GM21360 (cell line): ENCODE measurements at regions not wholly inside any gene's neighbourhood (a gene's known extent, or its start where the extent isn't known, plus 50 kb on each side); places are given as distances from the start of the nearest gene placed in this dataset.
"Not testable (repeated sequence)": the region's sequence is repeated elsewhere in the genome, so short reads cannot be mapped to it uniquely, and the experiment has no call there.

Experiments used
- ATAC-seq: cut with Tn5 transposase; IDR thresholded peaks from one replicate; pipeline ENCODE4 v1.9.1; 2021; ENCODE audit warnings: mild to moderate bottlenecking, moderate library complexity; ENCODE audit not compliant: unreplicated experiment

DNA sequence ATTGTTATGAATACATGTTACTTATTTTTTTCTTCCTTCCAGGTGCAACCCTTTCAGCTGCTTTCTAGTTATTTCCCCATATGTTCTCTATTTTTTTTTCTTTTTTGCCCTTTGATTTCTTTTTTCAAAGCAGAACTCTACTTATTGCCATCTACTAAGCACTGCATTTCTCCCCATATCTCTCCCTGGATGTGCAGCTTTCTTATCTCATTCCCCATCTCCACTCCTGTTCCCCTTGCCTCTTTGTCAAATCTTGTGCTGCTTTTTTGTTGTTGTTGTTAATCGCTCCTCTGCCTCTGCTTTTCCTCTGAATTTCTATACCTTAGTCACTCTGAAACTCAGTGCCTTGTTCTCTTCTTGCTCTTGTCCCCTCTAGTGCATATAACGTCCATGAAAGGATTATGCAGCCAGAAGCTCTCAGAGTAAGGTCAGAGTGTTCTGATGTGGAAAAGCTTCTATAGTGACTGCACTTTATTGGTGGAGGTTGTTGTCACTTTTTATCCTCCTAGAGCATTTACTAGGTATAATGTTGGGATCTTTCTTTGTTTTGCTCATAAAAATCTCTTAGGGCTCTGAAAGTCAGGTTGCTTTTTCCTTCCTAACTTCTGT, 51.1 kb upstream of the JADE1 start:
- no peak for ATAC-seq

- ATAC-seq, result no peak
Observed at GRCh38 chr4:128757712-128758111, 51.8 kb upstream of the JADE1 start.

DNA sequence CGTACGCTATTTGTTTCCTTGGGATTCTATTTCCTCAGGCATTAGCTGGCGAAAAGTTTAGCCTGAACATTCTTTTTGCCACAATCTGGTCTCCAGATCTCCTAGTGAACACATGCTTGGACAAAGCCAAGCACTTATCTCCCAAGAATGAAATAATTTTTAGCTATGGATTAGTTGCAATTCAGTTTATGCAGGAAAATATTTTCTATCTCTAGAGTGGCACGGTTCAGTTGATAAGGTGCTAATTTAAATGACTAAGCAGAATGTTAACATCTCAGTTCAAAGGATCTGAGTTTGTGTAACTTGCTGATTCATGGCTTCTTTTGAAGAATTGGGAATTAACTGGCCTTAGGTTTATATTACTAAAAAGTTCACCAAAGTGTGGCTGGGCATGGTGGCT, 58.1 kb upstream of the JADE1 start:
- no peak for ATAC-seq

DNA sequence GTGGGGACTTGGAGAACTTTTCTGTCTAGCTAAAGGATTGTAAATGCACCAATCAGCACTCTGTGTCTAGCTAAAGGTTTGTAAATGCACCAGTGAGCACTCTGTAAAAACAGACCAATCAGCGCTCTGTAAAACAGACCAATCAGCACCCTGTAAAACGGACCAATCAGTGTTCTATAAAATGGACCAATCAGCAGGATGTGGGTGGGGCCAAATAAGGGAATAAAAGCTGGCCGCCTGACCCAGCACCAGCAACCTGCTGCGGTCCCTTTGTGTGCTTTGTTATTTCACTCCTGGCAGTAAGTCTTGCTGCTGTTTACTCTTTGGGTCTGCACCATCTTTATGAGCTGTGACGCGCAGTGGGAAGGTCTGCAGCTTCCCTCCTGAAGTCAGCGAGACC, 67.8 kb upstream of the JADE1 start:
- ATAC-seq, result not testable (repeated sequence)

DNA sequence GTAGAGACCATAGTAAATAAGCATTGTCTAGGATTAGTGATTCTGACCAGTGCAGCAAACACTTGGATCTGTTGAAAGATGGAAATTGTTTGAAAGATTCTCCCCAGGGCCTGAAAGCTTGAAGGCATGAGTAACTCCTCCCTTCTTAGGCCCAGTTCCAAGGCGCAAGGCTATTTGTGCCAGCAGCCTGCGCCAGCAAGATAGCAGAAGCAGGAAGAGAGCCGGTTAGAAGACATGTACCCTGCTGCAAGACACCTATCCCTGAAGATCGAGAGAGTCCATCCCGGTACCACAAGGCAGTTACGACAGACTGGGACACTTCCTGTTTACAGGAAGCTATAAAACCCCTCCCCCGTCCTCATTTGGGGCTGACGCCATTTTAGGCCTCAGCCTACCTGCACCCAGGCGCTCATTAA, 72.4 kb upstream of the JADE1 start:
- ATAC-seq, result no peak

GRCh38 chr4:128735714-128736113, 73.8 kb upstream of the JADE1 start:
- ATAC-seq, result no peak

- ATAC-seq, result no peak
Observed at GRCh38 chr4:128728190-128728589, 81.3 kb upstream of the JADE1 start.

DNA sequence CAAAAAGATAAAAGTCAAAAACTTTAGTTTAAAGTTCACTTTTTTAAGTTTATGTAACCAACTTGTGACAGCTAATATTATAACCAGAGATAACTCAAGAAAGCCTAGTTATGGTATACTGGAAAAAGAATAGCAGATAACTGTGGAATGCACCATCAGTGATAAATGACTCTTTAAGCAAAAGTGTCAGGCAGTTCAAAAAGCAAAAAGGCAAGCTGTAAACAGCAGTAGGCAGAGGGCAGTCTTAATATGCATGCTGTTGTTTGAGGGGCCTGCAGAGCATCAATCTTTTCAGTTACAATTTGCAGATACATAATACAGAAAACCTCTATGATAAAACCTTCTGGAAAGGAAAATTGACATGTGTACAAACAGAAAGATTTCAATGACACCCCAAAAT, 81.8 kb upstream of the JADE1 start:
- ATAC-seq, result no peak

DNA sequence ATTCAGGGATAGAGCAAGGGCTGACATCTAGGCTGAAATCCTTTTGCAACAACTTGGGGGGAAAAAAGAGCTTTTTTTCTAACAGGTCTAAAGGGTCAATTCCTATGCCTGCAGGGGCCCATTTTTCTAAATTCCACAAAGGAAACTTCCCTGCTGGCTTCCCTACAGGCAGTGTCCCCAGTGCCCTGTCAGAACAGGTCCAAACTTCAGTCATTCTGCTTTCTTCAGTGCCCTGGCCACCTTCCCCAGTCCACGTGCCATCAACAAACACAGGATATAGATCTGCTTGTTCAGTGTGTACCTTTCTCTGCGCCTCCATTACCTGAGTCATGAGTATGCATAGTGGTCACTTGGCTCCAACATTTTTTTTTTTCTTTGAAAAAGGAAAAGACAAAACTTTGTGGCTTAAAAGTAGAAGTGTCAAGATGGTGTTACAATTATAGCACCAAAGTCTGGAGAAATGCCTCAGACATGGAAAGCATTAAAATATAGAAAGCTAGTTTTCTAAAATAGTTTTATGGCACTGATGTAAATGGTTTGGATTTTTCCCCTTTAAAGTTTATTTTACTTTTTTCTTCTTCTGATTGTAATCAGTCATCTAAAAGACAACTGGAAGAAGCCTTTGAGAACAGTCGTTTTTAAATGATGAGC, 84.0 kb upstream of the JADE1 start:
- ATAC-seq, result no peak

DNA sequence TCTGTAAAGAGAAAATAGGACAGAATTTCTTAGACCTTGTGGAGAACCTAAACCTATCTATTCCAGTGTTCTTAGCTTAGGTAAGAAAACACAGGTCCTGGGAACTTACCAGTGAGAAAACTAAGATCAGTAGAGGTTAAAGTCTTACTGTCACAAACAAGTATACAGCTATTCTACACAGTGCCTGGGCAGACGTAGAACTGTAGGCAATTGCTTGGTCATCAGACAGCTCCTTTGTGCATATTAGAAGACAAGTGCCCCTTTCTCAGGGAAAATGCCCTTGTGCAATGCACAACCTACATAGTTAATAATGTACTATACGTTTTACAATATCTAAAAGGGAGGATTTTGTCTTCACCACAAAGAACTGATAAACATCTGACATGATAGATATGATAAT, 86.6 kb upstream of the JADE1 start:
- ATAC-seq, result no peak

- ATAC-seq, result no peak
Observed at GRCh38 chr4:128721896-128722295, 87.6 kb upstream of the JADE1 start.

DNA sequence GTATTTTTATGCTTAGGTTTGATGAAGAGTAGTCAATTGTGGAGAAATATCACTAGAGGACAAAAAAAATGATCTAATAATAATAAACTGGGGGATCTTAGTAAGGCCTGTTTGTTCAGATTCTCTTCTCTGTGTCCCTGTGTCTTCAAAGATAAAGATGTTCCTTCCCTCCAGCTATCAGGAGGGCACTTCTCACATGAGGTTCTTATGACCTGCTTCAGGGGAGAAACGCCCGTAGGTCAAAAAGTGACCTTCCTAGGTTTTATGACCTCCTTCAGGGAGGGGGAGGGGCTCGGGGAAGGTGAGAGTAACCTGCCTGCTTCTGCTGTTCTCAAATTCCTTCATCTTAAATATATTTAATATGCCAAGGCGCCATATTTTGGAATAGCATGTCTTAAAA, 89.2 kb upstream of the JADE1 start:
- no peak for ATAC-seq

DNA sequence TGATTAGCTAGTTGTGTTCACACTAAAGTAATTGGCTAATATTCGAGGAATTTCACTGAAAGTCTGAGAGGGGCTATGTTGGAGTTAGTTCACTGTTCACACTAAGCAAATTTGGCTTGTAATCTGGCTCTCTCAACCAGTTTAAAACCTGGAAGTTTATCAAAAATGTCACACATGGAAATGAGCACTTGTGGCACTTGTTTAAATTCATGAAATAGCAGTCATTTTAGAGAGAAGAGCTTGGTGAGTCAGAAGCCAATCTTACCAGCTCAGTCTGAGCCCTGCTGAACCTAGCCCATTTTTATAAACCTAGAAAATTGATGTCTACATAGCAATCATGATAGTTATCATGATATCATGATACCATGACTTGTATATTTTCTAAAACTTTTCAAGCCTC, 90.7 kb upstream of the JADE1 start:
- no peak for ATAC-seq

DNA sequence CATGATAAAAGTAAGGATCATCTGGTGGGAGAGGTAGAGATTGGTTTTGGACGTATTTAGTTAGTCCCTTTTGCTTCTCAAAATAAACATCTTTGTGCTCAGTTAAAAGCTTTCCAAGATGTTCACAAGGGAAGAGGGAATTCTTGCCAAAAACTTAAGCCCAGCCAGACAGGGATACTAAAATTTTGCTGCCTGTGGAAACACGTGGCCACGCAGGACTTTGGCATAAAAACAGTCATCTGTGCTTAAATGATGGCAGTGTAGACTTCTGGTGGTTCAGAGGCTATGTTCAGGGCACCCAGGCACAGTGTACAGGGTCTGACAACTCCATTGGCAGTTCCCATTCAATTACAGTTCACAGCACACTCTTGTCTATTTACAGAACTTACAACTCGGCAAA, 93.2 kb upstream of the JADE1 start:
- no peak for ATAC-seq

DNA sequence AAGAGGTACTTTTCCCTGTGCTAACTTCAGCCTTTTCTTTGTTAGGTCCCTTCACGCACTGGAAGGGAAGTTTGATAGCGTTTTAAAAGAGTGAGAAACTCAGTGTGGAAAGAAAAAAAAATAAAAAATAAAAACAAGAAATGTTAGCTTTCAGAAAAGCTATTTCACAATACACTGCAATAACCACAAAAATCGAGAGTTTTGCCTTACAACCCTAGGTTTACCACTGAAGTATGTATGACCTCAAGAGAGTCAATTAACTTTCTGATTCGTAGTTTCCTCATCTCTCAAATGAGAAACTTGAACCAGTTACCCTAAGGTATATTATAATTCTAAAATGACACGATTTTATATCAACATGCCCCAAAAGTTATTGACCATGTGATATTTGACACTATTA, 93.9 kb upstream of the JADE1 start:
- ATAC-seq, result no peak

GRCh38 chr4:128711361-128711760, 98.1 kb upstream of the JADE1 start:
- ATAC-seq, result no peak

DNA sequence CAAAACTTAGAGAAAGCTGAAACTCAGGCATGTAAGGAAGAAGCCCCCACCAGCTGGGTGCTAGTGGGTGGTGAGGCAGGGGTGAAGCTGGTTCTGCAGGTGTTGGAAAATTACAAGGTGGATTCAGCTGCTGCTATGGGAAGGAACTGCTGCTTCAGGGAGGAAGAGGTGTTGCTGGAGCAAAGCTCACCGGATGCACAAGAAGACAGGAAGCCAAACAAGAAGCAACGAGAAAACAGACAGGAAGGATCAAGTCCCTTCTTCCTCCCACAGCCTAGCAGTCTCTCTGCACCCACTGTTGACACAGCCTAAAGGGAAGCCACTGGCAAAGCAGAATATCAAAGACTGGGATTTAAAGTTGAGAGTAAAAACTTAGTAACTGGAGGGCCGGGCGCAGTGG, 100.2 kb upstream of the JADE1 start:
- no peak for ATAC-seq

DNA sequence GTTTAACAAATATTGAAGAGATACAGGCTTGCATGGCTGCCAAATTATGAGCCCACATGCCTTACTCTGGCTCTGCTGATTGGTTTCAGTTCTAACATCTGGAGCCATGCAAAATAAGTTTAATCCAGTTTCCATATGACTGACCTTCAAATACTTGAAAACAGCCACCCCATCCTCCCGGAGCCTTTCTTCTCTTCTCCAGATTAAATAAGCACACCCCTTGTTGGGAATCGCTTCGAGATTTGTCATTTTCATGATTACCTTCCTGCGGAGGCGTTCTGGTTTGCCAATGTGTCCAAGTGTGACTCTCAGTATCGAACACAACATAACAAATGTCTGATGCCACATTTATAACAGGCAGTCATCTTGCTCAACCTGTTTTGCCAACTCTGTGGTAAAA, 101.6 kb upstream of the JADE1 start:
- ATAC-seq, result no peak

GRCh38 chr4:128703948-128704347, 105.6 kb upstream of the JADE1 start:
- ATAC-seq, result no peak

DNA sequence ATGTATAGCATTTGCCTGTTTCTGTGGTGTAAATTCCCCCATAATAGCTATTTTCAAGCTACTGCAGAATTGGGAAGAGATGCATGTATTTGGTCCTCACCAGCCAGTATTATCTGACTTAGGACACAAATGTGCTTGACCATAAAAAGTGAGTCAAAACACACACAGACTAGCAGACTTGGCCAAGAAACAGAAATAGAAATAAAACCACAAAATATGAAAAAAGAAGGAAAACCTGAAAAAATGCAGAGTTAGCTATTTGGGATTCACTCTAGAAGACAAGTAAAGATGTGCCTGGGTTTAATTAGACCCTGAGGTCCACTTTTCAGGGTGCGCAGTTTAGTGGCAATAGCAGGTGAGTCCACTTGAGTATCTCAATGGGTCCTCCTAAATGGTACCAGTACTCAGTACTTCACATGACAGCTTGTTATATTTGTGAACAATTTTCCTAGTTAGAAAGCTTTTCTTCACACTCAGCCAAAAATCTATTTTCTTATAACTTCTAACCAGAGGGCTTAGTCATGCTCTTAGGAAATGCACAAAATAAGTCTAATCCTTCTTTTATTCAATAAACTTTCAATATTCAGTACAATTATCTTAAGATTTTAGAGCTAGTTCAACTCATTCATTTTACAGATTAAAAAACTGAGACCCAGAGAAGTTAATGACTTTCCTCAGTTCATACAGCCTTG, 108.7 kb upstream of the JADE1 start:
- ATAC-seq, result no peak

GRCh38 chr4:128698386-128698785, 111.1 kb upstream of the JADE1 start:
- ATAC-seq, result no peak

DNA sequence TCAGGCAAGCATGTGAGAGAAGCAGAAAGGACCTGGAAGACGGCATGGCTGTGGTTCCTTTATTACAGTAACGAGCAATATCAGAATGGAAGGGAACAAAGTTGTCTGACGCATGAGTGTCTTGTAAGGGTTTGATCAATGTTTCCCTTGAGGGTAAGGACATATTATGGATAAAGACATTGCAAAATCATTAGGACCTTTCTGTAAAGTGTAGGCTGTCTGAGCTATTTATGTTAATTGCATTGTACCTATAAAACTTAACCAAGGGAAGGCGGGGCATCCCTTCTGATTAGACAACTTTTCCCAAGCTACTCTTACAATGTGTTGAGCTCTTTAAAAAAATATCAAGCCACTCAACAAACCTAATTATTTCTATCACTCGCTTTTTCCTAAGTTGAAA, 112.2 kb upstream of the JADE1 start:
- ATAC-seq, result no peak

GRCh38 chr4:128690011-128690410, 119.5 kb upstream of the JADE1 start:
- ATAC-seq, result no peak
